Choroid plexus epithelial cell (primary cell): ENCODE measurements at regions not wholly inside any gene's neighbourhood (a gene's known extent, or its start where the extent isn't known, plus 50 kb on each side); places are given as distances from the start of the nearest gene placed in this dataset.

Experiments used
- DNase-seq: peaks from one replicate; pipeline ENCODE4 v3.0.0-alpha.2; 2010; ENCODE audit warnings: low read depth
- H3K4me3 ChIP-seq: 2 replicates; pipeline ENCODE4 v1.5.1; 2011; ENCODE audit warnings: low read depth, mild to moderate bottlenecking, control low read depth, low read length, moderate library complexity
- CTCF ChIP-seq: conservative IDR thresholded peaks from 2 replicates; pipeline ENCODE4 v1.5.1; 2011; ENCODE audit warnings: low read depth, mild to moderate bottlenecking, control low read depth, inconsistent platforms, low read length, moderate library complexity

- TF ChIP-seq CTCF: no peak
- H3K4me3 ChIP-seq: no peak overlapping the region
- no peak for DNase-seq
These were observed 224.9 kb downstream of the FGF9 start for GRCh38 chr13:21895779-21896178.

GRCh38 chr13:21897161-21897560 lies 226.3 kb downstream of the FGF9 start:
- no peak for TF ChIP-seq CTCF
- H3K4me3 ChIP-seq: no peak overlapping the region
- no peak for DNase-seq

- DNase-seq: no peak
- TF ChIP-seq CTCF: no peak
- H3K4me3 ChIP-seq: no peak overlapping the region
These were observed 227.6 kb downstream of the FGF9 start for GRCh38 chr13:21898459-21898858.

GRCh38 chr13:21898945-21899344 lies 228.1 kb downstream of the FGF9 start:
- H3K4me3 ChIP-seq: no peak overlapping the region
- no peak for DNase-seq
- TF ChIP-seq CTCF: no peak

- no peak for TF ChIP-seq CTCF
- DNase-seq: no peak
- H3K4me3 ChIP-seq: no peak overlapping the region
These were observed 230.5 kb downstream of the FGF9 start for GRCh38 chr13:21901336-21901735.

- H3K4me3 ChIP-seq: no peak overlapping the region
- no peak for DNase-seq
- no peak for TF ChIP-seq CTCF
These were observed 231.2 kb downstream of the FGF9 start for GRCh38 chr13:21901811-21902708.

GRCh38 chr13:21902709-21903098 lies 231.8 kb downstream of the FGF9 start:
- no peak for DNase-seq
- no peak overlapping the region for H3K4me3 ChIP-seq
- no peak for TF ChIP-seq CTCF
